SU-DHL-6 (cell line): ENCODE measurements at regions not wholly inside any gene's neighbourhood (a gene's known extent, or its start where the extent isn't known, plus 50 kb on each side); places are given as distances from the start of the nearest gene placed in this dataset.

Experiments
- H2AFZ ChIP-seq: fragments of 200-600 bp; sonication (generic); 2 replicates; pipeline ENCODE4 v1.6.1; 2014; ENCODE audit warnings: low read depth, mild to moderate bottlenecking, moderate library complexity, mixed read lengths, antibody characterized with exemption, low read length; ENCODE audit not compliant: severe bottlenecking
- H3F3A ChIP-seq: fragments of 200-600 bp; shearing (Covaris generic); 2 replicates; pipeline ENCODE4 v1.6.0; 2016; ENCODE audit warnings: antibody characterized with exemption, mild to moderate bottlenecking; ENCODE audit not compliant: insufficient read depth
- H3K27ac ChIP-seq: fragments of 200-600 bp; sonication (generic); 2 replicates; pipeline ENCODE4 v1.5.1; 2016; ENCODE audit warnings: low read depth, mild to moderate bottlenecking, low read length, moderate library complexity, mixed read lengths
- H3K27me3 ChIP-seq: fragments of 200-600 bp; sonication (generic), shearing (Covaris generic); 2 replicates; pipeline ENCODE4 v1.6.0; 2014; ENCODE audit warnings: mild to moderate bottlenecking, low read length
- H3K36me3 ChIP-seq: fragments of 200-600 bp; sonication (generic); 2 replicates; pipeline ENCODE4 v1.6.1; 2014; ENCODE audit warnings: mild to moderate bottlenecking, low read length, mixed read lengths
- H3K4me2 ChIP-seq: fragments of 300-600, 200-600 bp; shearing (Covaris generic), sonication (generic); 2 replicates; pipeline ENCODE4 v1.6.0; 2014; ENCODE audit warnings: low read length, low read depth, mild to moderate bottlenecking; ENCODE audit not compliant: poor library complexity, severe bottlenecking
- H3K4me3 ChIP-seq: fragments of 200-600 bp; sonication (generic); 2 replicates; pipeline ENCODE4 v1.5.1; 2014; ENCODE audit warnings: antibody characterized with exemption, low read length, mild to moderate bottlenecking, mixed read lengths; ENCODE audit not compliant: insufficient read depth, poor library complexity, severe bottlenecking
- H3K79me2 ChIP-seq: fragments of 200-600 bp; sonication (generic); 2 replicates; pipeline ENCODE4 v1.6.1; 2014; ENCODE audit warnings: mild to moderate bottlenecking, low read length, moderate library complexity; ENCODE audit not compliant: insufficient read depth
- H3K9ac ChIP-seq: fragments of 200-600 bp; sonication (generic); 2 replicates; pipeline ENCODE4 v1.7.0; 2014; ENCODE audit warnings: mild to moderate bottlenecking, low read length
- H3K9me2 ChIP-seq: fragments of 200-600 bp; sonication (generic); replicated peaks from 2 replicates; pipeline ENCODE4 v1.6.1; 2014; ENCODE audit warnings: low read length; ENCODE audit not compliant: insufficient read depth
- H3K9me3 ChIP-seq: fragments of 200-600 bp; sonication (generic); 2 replicates; pipeline ENCODE4 v1.6.1; 2014; ENCODE audit warnings: low read length, mixed read lengths; ENCODE audit not compliant: insufficient read depth
- H4K20me1 ChIP-seq: fragments of 200-600 bp; sonication (generic); 2 replicates; pipeline ENCODE4 v1.6.1; 2014; ENCODE audit warnings: low read depth, mild to moderate bottlenecking, antibody characterized with exemption, low read length, moderate library complexity, mixed read lengths
- EZH2phosphoT487 ChIP-seq: fragments of 200-600 bp; sonication (generic), shearing (Covaris generic); conservative IDR thresholded peaks from 2 replicates; pipeline ENCODE4 v1.6.1; 2018; ENCODE audit warnings: mild to moderate bottlenecking, antibody characterized with exemption, low read length, moderate library complexity, mixed read lengths
- TF ChIP-seq, protein P1 (sequence below): fragments of 200-600 bp; sonication (generic); IDR thresholded peaks from one replicate; pipeline ENCODE4 v1.5.1; 2017; ENCODE audit warnings: antibody characterized with exemption, mild to moderate bottlenecking, low read length, moderate library complexity; ENCODE audit not compliant: insufficient read depth, poor library complexity, severe bottlenecking

DNA sequence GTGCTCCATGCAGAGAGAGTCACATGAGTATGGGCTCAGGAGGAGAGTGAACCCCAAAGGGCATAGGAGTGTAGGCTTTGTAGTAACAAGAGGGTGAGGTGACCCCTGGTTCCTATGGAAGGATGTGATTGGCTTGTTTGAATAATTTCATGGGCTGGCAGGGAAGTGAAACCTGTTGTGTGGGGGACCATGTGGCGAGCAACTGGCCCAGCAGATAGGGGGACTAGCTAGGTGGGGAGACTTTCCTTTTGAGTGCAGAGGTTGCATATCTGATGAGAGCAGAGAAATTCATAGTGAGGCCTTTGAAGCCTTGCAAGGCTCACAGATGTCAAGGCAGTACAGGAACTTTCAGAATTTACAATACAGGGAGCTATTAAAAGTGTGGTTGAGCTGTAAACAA lies 247.9 kb upstream of the SLC35B3 start:
- Histone ChIP-seq H2AFZ (no peak overlapping the region), H3K36me3 (no peaks in the 10 kb centered on the region), H3K27me3 (no peaks in the 10 kb centered on the region), H3K9me3 (no peaks in the 10 kb centered on the region), H3F3A (no peaks in the 10 kb centered on the region), H3K4me3 (no peak overlapping the region), H3K79me2 (no peaks in the 10 kb centered on the region), H4K20me1 (no peaks in the 10 kb centered on the region), H3K27ac (no peak overlapping the region), H3K9ac (no peak overlapping the region), H3K4me2 (no peak overlapping the region), H3K9me2 (no peaks in the 10 kb centered on the region)
- TF ChIP-seq, protein P1, sequence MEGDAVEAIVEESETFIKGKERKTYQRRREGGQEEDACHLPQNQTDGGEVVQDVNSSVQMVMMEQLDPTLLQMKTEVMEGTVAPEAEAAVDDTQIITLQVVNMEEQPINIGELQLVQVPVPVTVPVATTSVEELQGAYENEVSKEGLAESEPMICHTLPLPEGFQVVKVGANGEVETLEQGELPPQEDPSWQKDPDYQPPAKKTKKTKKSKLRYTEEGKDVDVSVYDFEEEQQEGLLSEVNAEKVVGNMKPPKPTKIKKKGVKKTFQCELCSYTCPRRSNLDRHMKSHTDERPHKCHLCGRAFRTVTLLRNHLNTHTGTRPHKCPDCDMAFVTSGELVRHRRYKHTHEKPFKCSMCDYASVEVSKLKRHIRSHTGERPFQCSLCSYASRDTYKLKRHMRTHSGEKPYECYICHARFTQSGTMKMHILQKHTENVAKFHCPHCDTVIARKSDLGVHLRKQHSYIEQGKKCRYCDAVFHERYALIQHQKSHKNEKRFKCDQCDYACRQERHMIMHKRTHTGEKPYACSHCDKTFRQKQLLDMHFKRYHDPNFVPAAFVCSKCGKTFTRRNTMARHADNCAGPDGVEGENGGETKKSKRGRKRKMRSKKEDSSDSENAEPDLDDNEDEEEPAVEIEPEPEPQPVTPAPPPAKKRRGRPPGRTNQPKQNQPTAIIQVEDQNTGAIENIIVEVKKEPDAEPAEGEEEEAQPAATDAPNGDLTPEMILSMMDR: no peak
- no peak for TF ChIP-seq EZH2phosphoT487

DNA sequence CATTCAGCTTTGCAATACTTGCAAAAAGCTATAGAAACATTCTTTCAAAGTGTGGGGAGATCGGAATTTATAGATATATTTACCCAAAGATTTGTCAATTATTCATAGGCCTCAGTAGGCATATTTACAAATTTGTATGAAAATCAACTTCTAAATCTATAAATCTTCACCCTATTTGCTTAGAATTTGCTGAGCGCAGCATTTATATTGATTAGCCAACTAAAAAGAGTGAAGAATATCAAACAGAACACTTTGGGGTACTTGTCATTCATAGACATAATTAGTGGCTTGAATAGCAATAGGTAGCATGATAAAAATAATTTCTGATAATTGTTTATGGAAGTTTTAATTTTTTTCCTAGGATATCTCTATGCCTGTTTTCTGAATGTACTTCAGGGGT lies 244.5 kb upstream of the SLC35B3 start:
- no peaks in the 10 kb centered on the region for H4K20me1 ChIP-seq
- H3K9ac ChIP-seq: no peak overlapping the region
- H3K4me2 ChIP-seq: no peak overlapping the region
- no peak overlapping the region for H2AFZ ChIP-seq
- no peaks in the 10 kb centered on the region for H3K9me3 ChIP-seq
- H3K9me2 ChIP-seq: no peaks in the 10 kb centered on the region
- no peaks in the 10 kb centered on the region for H3K36me3 ChIP-seq
- no peaks in the 10 kb centered on the region for H3F3A ChIP-seq
- no peak overlapping the region for H3K4me3 ChIP-seq
- H3K79me2 ChIP-seq: no peaks in the 10 kb centered on the region
- H3K27me3 ChIP-seq: no peaks in the 10 kb centered on the region
- no peak overlapping the region for H3K27ac ChIP-seq
- TF ChIP-seq EZH2phosphoT487: no peak
- TF ChIP-seq, protein P1: no peak

DNA sequence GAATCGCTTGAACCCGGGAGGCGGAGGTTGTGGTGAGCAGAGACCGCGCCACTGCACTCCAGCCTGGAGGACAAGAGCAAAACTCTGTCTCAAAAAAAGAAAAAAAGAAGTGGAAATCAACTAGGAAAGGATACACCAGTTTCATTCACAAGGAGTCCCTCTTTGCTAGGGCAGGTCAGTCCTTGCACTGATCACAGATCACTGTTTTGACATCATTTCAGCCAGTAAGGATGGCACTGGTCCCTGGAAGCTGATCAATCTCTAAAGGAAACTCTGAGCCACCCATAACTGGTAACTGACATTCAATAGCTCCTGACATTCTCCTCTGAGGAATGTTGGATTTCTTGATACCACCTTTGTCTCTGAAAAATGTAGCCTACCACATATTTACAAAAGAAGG lies 243.1 kb upstream of the SLC35B3 start:
- H3K9ac ChIP-seq: no peak overlapping the region
- TF ChIP-seq, protein P1: no peak
- TF ChIP-seq EZH2phosphoT487: no peak
- no peaks in the 10 kb centered on the region for H3F3A ChIP-seq
- H3K36me3 ChIP-seq: no peaks in the 10 kb centered on the region
- H3K79me2 ChIP-seq: no peaks in the 10 kb centered on the region
- H4K20me1 ChIP-seq: no peaks in the 10 kb centered on the region
- H3K4me3 ChIP-seq: no peak overlapping the region
- H3K9me3 ChIP-seq: no peaks in the 10 kb centered on the region
- H3K4me2 ChIP-seq: no peak overlapping the region
- no peak overlapping the region for H2AFZ ChIP-seq
- no peaks in the 10 kb centered on the region for H3K9me2 ChIP-seq
- H3K27me3 ChIP-seq: no peaks in the 10 kb centered on the region
- no peak overlapping the region for H3K27ac ChIP-seq

DNA sequence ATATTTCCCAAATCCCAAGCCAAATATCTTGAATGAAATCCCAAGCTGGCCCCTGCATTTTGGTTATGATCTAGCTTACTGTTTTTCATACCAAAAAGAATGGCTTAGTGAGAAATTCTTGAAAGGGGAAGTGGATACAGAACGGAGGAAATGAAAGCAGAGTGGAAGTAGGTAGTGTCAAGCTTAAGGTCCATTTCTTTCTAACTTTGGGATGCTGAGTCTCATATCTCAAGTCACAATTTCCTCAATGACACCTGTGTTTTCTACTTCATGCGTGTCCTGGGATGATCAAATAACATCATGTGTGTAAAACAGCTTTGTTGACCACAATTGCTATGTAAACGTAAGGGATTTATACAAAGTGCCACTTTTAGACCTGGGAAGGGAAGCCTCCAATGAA lies 238.8 kb upstream of the SLC35B3 start:
- H2AFZ ChIP-seq: no peak overlapping the region
- H3K79me2 ChIP-seq: no peaks in the 10 kb centered on the region
- no peak overlapping the region for H3K9ac ChIP-seq
- no peaks in the 10 kb centered on the region for H3K9me2 ChIP-seq
- H4K20me1 ChIP-seq: no peaks in the 10 kb centered on the region
- TF ChIP-seq, protein P1: no peak
- no peak for TF ChIP-seq EZH2phosphoT487
- H3F3A ChIP-seq: no peaks in the 10 kb centered on the region
- no peaks in the 10 kb centered on the region for H3K27me3 ChIP-seq
- H3K4me2 ChIP-seq: no peak overlapping the region
- no peak overlapping the region for H3K4me3 ChIP-seq
- H3K27ac ChIP-seq: no peak overlapping the region
- H3K36me3 ChIP-seq: no peaks in the 10 kb centered on the region
- H3K9me3 ChIP-seq: no peaks in the 10 kb centered on the region
